ENCODE measurements at regions not wholly inside any gene's neighbourhood (a gene's known extent, or its start where the extent isn't known, plus 50 kb on each side); places are given as distances from the start of the nearest gene placed in this dataset.

- DNase-seq (no peak), FAIRE-seq (no peak)
- intact Hi-C loops (cut with DNase I) = no loop called here
- Histone ChIP-seq H3K9me3 (ENCODE audit: control insufficient read depth in 2 of 3, insufficient read depth in 1 of 3, low read length in 3 of 3) (no peaks in the 10 kb centered on the region), H3K9ac (ENCODE audit: low read length in 3 of 3) (no peak overlapping the region), H3K4me3 (ENCODE audit: low read length in 3 of 3) (no peak overlapping the region), H3K36me3 (ENCODE audit: control insufficient read depth in 2 of 3, insufficient read depth in 3 of 3, low read length in 3 of 3) (no peaks in the 10 kb centered on the region), H3K4me1 (ENCODE audit: control insufficient read depth in 2 of 3, insufficient read depth in 2 of 3, low read depth in 1 of 3, low read length in 3 of 3) (no peaks in the 10 kb centered on the region), H3K27ac (ENCODE audit: low read depth in 2 of 2, low read length in 2 of 2) (no peak overlapping the region), H3K27me3 (ENCODE audit: control insufficient read depth, insufficient read depth, low read length) (no peaks in the 10 kb centered on the region)
- no peak for TF ChIP-seq CTCF (IDR thresholded peaks at IDR 0.05; ENCODE audit: borderline replicate concordance, extremely low read depth, insufficient read depth)
Measured at GRCh38 chr4:123568936-123569335, 172.3 kb downstream of the SPRY1 start.

GRCh38 chr4:123569541-123569940 lies 172.9 kb downstream of the SPRY1 start:
- intact Hi-C loops (cut with DNase I) = no loop called here
- H3K9me3 ChIP-seq (ENCODE audit: control insufficient read depth in 2 of 3, insufficient read depth in 1 of 3, low read length in 3 of 3) = no peaks in the 10 kb centered on the region
- DNase-seq (no peak), FAIRE-seq (no peak)
- H3K27me3 ChIP-seq (ENCODE audit: control insufficient read depth, insufficient read depth, low read length) = no peaks in the 10 kb centered on the region
- H3K36me3 ChIP-seq (ENCODE audit: control insufficient read depth in 2 of 3, insufficient read depth in 3 of 3, low read length in 3 of 3) = no peaks in the 10 kb centered on the region
- H3K4me3 ChIP-seq (ENCODE audit: low read length in 3 of 3) = no peak overlapping the region
- TF ChIP-seq CTCF (IDR thresholded peaks at IDR 0.05; ENCODE audit: borderline replicate concordance, extremely low read depth, insufficient read depth) = no peak
- no peak overlapping the region for H3K9ac ChIP-seq (ENCODE audit: low read length in 3 of 3)
- H3K27ac ChIP-seq (ENCODE audit: low read depth in 2 of 2, low read length in 2 of 2) = no peak overlapping the region
- H3K4me1 ChIP-seq (ENCODE audit: control insufficient read depth in 2 of 3, insufficient read depth in 2 of 3, low read depth in 1 of 3, low read length in 3 of 3) = no peaks in the 10 kb centered on the region

GRCh38 chr4:123573866-123574508 lies 177.4 kb downstream of the SPRY1 start:
- intact Hi-C loops (cut with DNase I) = no loop called here
- H3K36me3 ChIP-seq (ENCODE audit: control insufficient read depth in 2 of 3, insufficient read depth in 3 of 3, low read length in 3 of 3) = no peaks in the 10 kb centered on the region
- no peak for TF ChIP-seq CTCF (IDR thresholded peaks at IDR 0.05; ENCODE audit: borderline replicate concordance, extremely low read depth, insufficient read depth)
- no peak overlapping the region for H3K9ac ChIP-seq (ENCODE audit: low read length in 3 of 3)
- H3K9me3 ChIP-seq (ENCODE audit: control insufficient read depth in 2 of 3, insufficient read depth in 1 of 3, low read length in 3 of 3) = no peaks in the 10 kb centered on the region
- no peak overlapping the region for H3K27ac ChIP-seq (ENCODE audit: low read depth in 2 of 2, low read length in 2 of 2)
- H3K4me1 ChIP-seq (ENCODE audit: control insufficient read depth in 2 of 3, insufficient read depth in 2 of 3, low read depth in 1 of 3, low read length in 3 of 3) = no peaks in the 10 kb centered on the region
- DNase-seq (no peak), FAIRE-seq (no peak)
- no peak overlapping the region for H3K4me3 ChIP-seq (ENCODE audit: low read length in 3 of 3)
- H3K27me3 ChIP-seq (ENCODE audit: control insufficient read depth, insufficient read depth, low read length) = no peaks in the 10 kb centered on the region

- Histone ChIP-seq H3K9me3 (ENCODE audit: control insufficient read depth in 2 of 3, insufficient read depth in 1 of 3, low read length in 3 of 3) (no peaks in the 10 kb centered on the region), H3K4me1 (ENCODE audit: control insufficient read depth in 2 of 3, insufficient read depth in 2 of 3, low read depth in 1 of 3, low read length in 3 of 3) (no peaks in the 10 kb centered on the region), H3K27ac (ENCODE audit: low read depth in 2 of 2, low read length in 2 of 2) (no peak overlapping the region), H3K27me3 (ENCODE audit: control insufficient read depth, insufficient read depth, low read length) (no peaks in the 10 kb centered on the region), H3K4me3 (ENCODE audit: low read length in 3 of 3) (no peak overlapping the region), H3K36me3 (ENCODE audit: control insufficient read depth in 2 of 3, insufficient read depth in 3 of 3, low read length in 3 of 3) (no peaks in the 10 kb centered on the region), H3K9ac (ENCODE audit: low read length in 3 of 3) (no peak overlapping the region)
- intact Hi-C loops (cut with DNase I) = no loop called here
- no peak for TF ChIP-seq CTCF (IDR thresholded peaks at IDR 0.05; ENCODE audit: borderline replicate concordance, extremely low read depth, insufficient read depth)
- FAIRE-seq (no peak), DNase-seq (no peak)
Measured at GRCh38 chr4:123575291-123575690, 178.7 kb downstream of the SPRY1 start.
